ENCODE measurements at regions not wholly inside any gene's neighbourhood (a gene's known extent, or its start where the extent isn't known, plus 50 kb on each side); places are given as distances from the start of the nearest gene placed in this dataset.

- Histone ChIP-seq H3K27me3 (ENCODE audit: low read length) (no peaks in the 10 kb centered on the region), H3K79me2 (ENCODE audit: low read length) (no peaks in the 10 kb centered on the region)
These were observed 256.4 kb upstream of the IRX3 start for GRCh38 chr16:54542805-54543505.

GRCh38 chr16:54540525-54541180, 254.1 kb upstream of the IRX3 start:
- H3K36me3 ChIP-seq (ENCODE audit: insufficient read depth, low read length) = no peaks in the 10 kb centered on the region
- no peak overlapping the region for H3K27ac ChIP-seq (ENCODE audit: low read length)
- H3K9ac ChIP-seq (ENCODE audit: low read length) = no peak overlapping the region
- no peak overlapping the region for H2AFZ ChIP-seq (ENCODE audit: low read length)
- H3K9me2 ChIP-seq (replicated peaks; ENCODE audit: insufficient read depth, low read length) = no peaks in the 10 kb centered on the region
- no peaks in the 10 kb centered on the region for H3K79me2 ChIP-seq (ENCODE audit: low read length)
- no peaks in the 10 kb centered on the region for H3K9me3 ChIP-seq (ENCODE audit: low read length)
- no peaks in the 10 kb centered on the region for H4K20me1 ChIP-seq (ENCODE audit: insufficient read depth, low read depth, low read length)
- no peaks in the 10 kb centered on the region for H3K4me1 ChIP-seq (ENCODE audit: low read length)
- no peak for DNase-seq
- no peak overlapping the region for H3K4me2 ChIP-seq (ENCODE audit: low read depth, low read length, poor library complexity, severe bottlenecking)
- no peaks in the 10 kb centered on the region for H3K27me3 ChIP-seq (ENCODE audit: low read length)
- no peak overlapping the region for H3K4me3 ChIP-seq (ENCODE audit: low read length)

More at GRCh38 chr16:54542805-54543505, 256.4 kb upstream of the IRX3 start:
- Histone ChIP-seq H3K27ac (ENCODE audit: low read length) (no peak overlapping the region), H3K4me3 (ENCODE audit: low read length) (no peak overlapping the region), H3K9ac (ENCODE audit: low read length) (no peak overlapping the region), H3K9me2 (replicated peaks; ENCODE audit: insufficient read depth, low read length) (no peaks in the 10 kb centered on the region), H3K36me3 (ENCODE audit: insufficient read depth, low read length) (no peaks in the 10 kb centered on the region), H3K4me1 (ENCODE audit: low read length) (no peaks in the 10 kb centered on the region), H2AFZ (ENCODE audit: low read length) (no peak overlapping the region), H3K9me3 (ENCODE audit: low read length) (no peaks in the 10 kb centered on the region), H4K20me1 (ENCODE audit: insufficient read depth, low read depth, low read length) (no peaks in the 10 kb centered on the region), H3K4me2 (ENCODE audit: low read depth, low read length, poor library complexity, severe bottlenecking) (no peak overlapping the region)
- DNase-seq = no peak

GRCh38 chr16:54538276-54538675, 251.7 kb upstream of the IRX3 start:
- Histone ChIP-seq H4K20me1 (ENCODE audit: insufficient read depth, low read depth, low read length) (no peaks in the 10 kb centered on the region), H3K4me2 (ENCODE audit: low read depth, low read length, poor library complexity, severe bottlenecking) (no peak overlapping the region), H3K4me3 (ENCODE audit: low read length) (no peak overlapping the region), H2AFZ (ENCODE audit: low read length) (no peak overlapping the region), H3K9ac (ENCODE audit: low read length) (no peak overlapping the region), H3K9me3 (ENCODE audit: low read length) (no peaks in the 10 kb centered on the region), H3K27ac (ENCODE audit: low read length) (no peak overlapping the region), H3K79me2 (ENCODE audit: low read length) (no peaks in the 10 kb centered on the region), H3K36me3 (ENCODE audit: insufficient read depth, low read length) (no peaks in the 10 kb centered on the region), H3K27me3 (ENCODE audit: low read length) (no peaks in the 10 kb centered on the region), H3K9me2 (replicated peaks; ENCODE audit: insufficient read depth, low read length) (no peaks in the 10 kb centered on the region), H3K4me1 (ENCODE audit: low read length) (no peaks in the 10 kb centered on the region)
- DNase-seq = no peak

GRCh38 chr16:54533856-54534490, 247.4 kb upstream of the IRX3 start:
- Histone ChIP-seq H3K4me2 (ENCODE audit: low read depth, low read length, poor library complexity, severe bottlenecking) (no peak overlapping the region), H2AFZ (ENCODE audit: low read length) (no peak overlapping the region), H4K20me1 (ENCODE audit: insufficient read depth, low read depth, low read length) (no peaks in the 10 kb centered on the region), H3K4me3 (ENCODE audit: low read length) (no peak overlapping the region), H3K9me2 (replicated peaks; ENCODE audit: insufficient read depth, low read length) (no peaks in the 10 kb centered on the region), H3K9ac (ENCODE audit: low read length) (no peak overlapping the region), H3K79me2 (ENCODE audit: low read length) (no peaks in the 10 kb centered on the region), H3K36me3 (ENCODE audit: insufficient read depth, low read length) (no peaks in the 10 kb centered on the region), H3K4me1 (ENCODE audit: low read length) (no peaks in the 10 kb centered on the region), H3K9me3 (ENCODE audit: low read length) (no peaks in the 10 kb centered on the region), H3K27ac (ENCODE audit: low read length) (no peak overlapping the region), H3K27me3 (ENCODE audit: low read length) (no peaks in the 10 kb centered on the region)
- DNase-seq = no peak

DNA sequence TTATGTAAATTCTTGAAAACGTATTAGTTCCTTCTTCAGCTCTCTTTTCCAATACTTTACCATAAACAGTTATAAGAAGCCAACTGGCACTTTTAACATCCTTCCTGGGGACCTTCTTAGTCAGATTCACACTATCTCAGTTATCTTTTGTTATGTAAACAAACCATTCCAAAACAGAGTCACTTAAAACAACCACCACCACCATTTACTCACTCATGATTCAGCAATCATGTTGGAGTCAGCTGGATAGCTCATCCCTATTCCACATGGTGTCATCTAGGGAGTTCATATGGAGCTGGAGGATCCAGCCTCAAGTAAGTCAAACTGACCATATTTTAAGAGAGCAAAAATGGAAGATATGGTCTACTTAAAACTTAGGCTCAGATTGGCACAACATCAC, 240.3 kb upstream of the IRX3 start:
- H4K20me1 ChIP-seq (ENCODE audit: insufficient read depth, low read depth, low read length) = no peaks in the 10 kb centered on the region
- H3K36me3 ChIP-seq (ENCODE audit: insufficient read depth, low read length) = no peaks in the 10 kb centered on the region
- H3K9me2 ChIP-seq (replicated peaks; ENCODE audit: insufficient read depth, low read length) = no peaks in the 10 kb centered on the region
- no peaks in the 10 kb centered on the region for H3K79me2 ChIP-seq (ENCODE audit: low read length)
- no peak for DNase-seq
- no peaks in the 10 kb centered on the region for H3K4me1 ChIP-seq (ENCODE audit: low read length)
- H2AFZ ChIP-seq (ENCODE audit: low read length) = no peak overlapping the region
- H3K9ac ChIP-seq (ENCODE audit: low read length) = no peak overlapping the region
- H3K27me3 ChIP-seq (ENCODE audit: low read length) = no peaks in the 10 kb centered on the region
- H3K4me2 ChIP-seq (ENCODE audit: low read depth, low read length, poor library complexity, severe bottlenecking) = no peak overlapping the region
- 0 out of 2 replicates have a peak, but pooled peaks cover 2% of the 10 kb centered on the region for H3K9me3 ChIP-seq (ENCODE audit: low read length)
- no peak overlapping the region for H3K4me3 ChIP-seq (ENCODE audit: low read length)
- no peak overlapping the region for H3K27ac ChIP-seq (ENCODE audit: low read length)

DNA sequence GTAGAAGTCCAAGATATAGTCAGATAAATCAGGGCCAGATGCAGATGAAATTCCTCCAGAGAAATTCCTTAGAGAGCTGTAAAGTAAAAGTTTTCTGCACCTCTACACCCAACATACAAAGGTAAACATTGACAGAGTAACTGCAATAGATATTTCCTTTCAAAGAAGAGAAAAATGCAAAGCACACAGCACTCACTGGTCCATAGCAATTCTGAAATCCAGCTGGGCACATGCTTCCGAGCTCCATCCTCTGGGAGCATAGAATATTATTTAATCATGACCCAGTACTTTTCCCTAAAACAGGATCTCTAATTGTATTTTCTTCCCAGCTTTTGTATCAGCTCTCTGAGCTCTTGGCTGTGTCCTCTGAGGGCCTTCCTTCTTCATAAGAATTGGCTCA, 239.5 kb upstream of the IRX3 start:
- Histone ChIP-seq H3K27me3 (ENCODE audit: low read length) (no peaks in the 10 kb centered on the region), H4K20me1 (ENCODE audit: insufficient read depth, low read depth, low read length) (no peaks in the 10 kb centered on the region), H3K9me3 (ENCODE audit: low read length) (0 out of 2 replicates have a peak, but pooled peaks cover 2% of the 10 kb centered on the region), H3K79me2 (ENCODE audit: low read length) (no peaks in the 10 kb centered on the region), H3K9ac (ENCODE audit: low read length) (no peak overlapping the region), H3K36me3 (ENCODE audit: insufficient read depth, low read length) (no peaks in the 10 kb centered on the region), H3K4me1 (ENCODE audit: low read length) (no peaks in the 10 kb centered on the region), H3K4me3 (ENCODE audit: low read length) (no peak overlapping the region), H3K4me2 (ENCODE audit: low read depth, low read length, poor library complexity, severe bottlenecking) (no peak overlapping the region), H3K9me2 (replicated peaks; ENCODE audit: insufficient read depth, low read length) (no peaks in the 10 kb centered on the region), H2AFZ (ENCODE audit: low read length) (no peak overlapping the region), H3K27ac (ENCODE audit: low read length) (no peak overlapping the region)
- DNase-seq = no peak

DNA sequence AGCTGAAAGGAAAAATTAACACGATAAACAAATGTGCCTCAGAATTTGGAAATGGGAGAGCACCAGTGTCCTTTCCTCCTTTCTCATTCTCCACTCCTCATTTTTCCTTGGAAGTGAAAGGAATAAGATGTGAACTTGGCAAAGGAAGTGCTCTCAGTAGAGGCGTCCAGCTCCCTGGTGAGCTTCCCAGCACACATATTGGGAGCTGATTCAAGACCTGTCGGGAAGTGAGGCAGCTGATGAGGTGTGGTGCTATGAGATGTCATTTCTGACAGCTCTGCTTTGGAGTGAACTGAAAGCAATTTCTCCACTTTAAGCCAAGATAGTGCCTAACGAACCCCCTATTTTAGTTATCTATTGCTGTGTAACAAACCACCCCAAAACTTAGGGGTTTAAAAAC, 238.5 kb upstream of the IRX3 start:
- H3K4me1 ChIP-seq (ENCODE audit: low read length) = no peaks in the 10 kb centered on the region
- 0 out of 2 replicates have a peak, but pooled peaks cover 2% of the 10 kb centered on the region for H3K9me3 ChIP-seq (ENCODE audit: low read length)
- no peak overlapping the region for H2AFZ ChIP-seq (ENCODE audit: low read length)
- no peaks in the 10 kb centered on the region for H3K79me2 ChIP-seq (ENCODE audit: low read length)
- DNase-seq = no peak
- no peak overlapping the region for H3K9ac ChIP-seq (ENCODE audit: low read length)
- no peak overlapping the region for H3K4me3 ChIP-seq (ENCODE audit: low read length)
- H3K27me3 ChIP-seq (ENCODE audit: low read length) = no peaks in the 10 kb centered on the region
- H3K4me2 ChIP-seq (ENCODE audit: low read depth, low read length, poor library complexity, severe bottlenecking) = no peak overlapping the region
- H3K9me2 ChIP-seq (replicated peaks; ENCODE audit: insufficient read depth, low read length) = no peaks in the 10 kb centered on the region
- H4K20me1 ChIP-seq (ENCODE audit: insufficient read depth, low read depth, low read length) = no peaks in the 10 kb centered on the region
- no peak overlapping the region for H3K27ac ChIP-seq (ENCODE audit: low read length)
- H3K36me3 ChIP-seq (ENCODE audit: insufficient read depth, low read length) = no peaks in the 10 kb centered on the region

GRCh38 chr16:54522584-54522983, 236.0 kb upstream of the IRX3 start:
- Histone ChIP-seq H3K9me2 (replicated peaks; ENCODE audit: insufficient read depth, low read length) (no peaks in the 10 kb centered on the region; the same call in 1 of the 2 replicates), H3K27ac (ENCODE audit: low read length) (no peak overlapping the region), H3K9ac (ENCODE audit: low read length) (no peak overlapping the region), H2AFZ (ENCODE audit: low read length) (no peak overlapping the region), H3K4me2 (ENCODE audit: low read depth, low read length, poor library complexity, severe bottlenecking) (no peak overlapping the region), H3K27me3 (ENCODE audit: low read length) (no peaks in the 10 kb centered on the region), H3K36me3 (ENCODE audit: insufficient read depth, low read length) (no peaks in the 10 kb centered on the region), H3K79me2 (ENCODE audit: low read length) (no peaks in the 10 kb centered on the region), H3K4me3 (ENCODE audit: low read length) (no peak overlapping the region), H3K4me1 (ENCODE audit: low read length) (no peaks in the 10 kb centered on the region), H4K20me1 (ENCODE audit: insufficient read depth, low read depth, low read length) (no peaks in the 10 kb centered on the region), H3K9me3 (ENCODE audit: low read length) (0 out of 2 replicates have a peak, but pooled peaks cover 2% of the 10 kb centered on the region)
- no peak for DNase-seq

Measured in Karpas-422 (cell line).